ENCODE measurements at regions not wholly inside any gene's neighbourhood (a gene's known extent, or its start where the extent isn't known, plus 50 kb on each side); places are given as distances from the start of the nearest gene placed in this dataset.

- TF ChIP-seq, protein P1, sequence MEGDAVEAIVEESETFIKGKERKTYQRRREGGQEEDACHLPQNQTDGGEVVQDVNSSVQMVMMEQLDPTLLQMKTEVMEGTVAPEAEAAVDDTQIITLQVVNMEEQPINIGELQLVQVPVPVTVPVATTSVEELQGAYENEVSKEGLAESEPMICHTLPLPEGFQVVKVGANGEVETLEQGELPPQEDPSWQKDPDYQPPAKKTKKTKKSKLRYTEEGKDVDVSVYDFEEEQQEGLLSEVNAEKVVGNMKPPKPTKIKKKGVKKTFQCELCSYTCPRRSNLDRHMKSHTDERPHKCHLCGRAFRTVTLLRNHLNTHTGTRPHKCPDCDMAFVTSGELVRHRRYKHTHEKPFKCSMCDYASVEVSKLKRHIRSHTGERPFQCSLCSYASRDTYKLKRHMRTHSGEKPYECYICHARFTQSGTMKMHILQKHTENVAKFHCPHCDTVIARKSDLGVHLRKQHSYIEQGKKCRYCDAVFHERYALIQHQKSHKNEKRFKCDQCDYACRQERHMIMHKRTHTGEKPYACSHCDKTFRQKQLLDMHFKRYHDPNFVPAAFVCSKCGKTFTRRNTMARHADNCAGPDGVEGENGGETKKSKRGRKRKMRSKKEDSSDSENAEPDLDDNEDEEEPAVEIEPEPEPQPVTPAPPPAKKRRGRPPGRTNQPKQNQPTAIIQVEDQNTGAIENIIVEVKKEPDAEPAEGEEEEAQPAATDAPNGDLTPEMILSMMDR (IDR thresholded peaks at IDR 0.05; ENCODE audit: insufficient read depth, low read length, poor library complexity, severe bottlenecking) = no peak
- TF ChIP-seq EZH2phosphoT487 (conservative IDR thresholded peaks at IDR 0.05; ENCODE audit: low read length) = no peak
Observed at GRCh38 chr3:5787861-5788488, 600.5 kb downstream of the EDEM1 start.
